Stimulated activated CD4-positive, alpha-beta T cell treated with anti-CD3 and anti-CD28 coated beads, Interleukin-1b, Interleukin-23, amount 100 ng/mL, for 1 hour (primary cell): ENCODE measurements at regions not wholly inside any gene's neighbourhood (a gene's known extent, or its start where the extent isn't known, plus 50 kb on each side); places are given as distances from the start of the nearest gene placed in this dataset.
"Not testable (repeated sequence)": the region's sequence is repeated elsewhere in the genome, so short reads cannot be mapped to it uniquely, and the experiment has no call there.

Experiments
- DNase-seq, 2 donors: peaks; one replicate each; pipeline ENCODE4 v3.0.0-alpha.2; 2020; ENCODE audit warnings: low read depth in 2 of 2

- no peak for DNase-seq
These were observed 303.9 kb downstream of the CPS1 start for GRCh38 chr2:210860276-210860675.

- no peak for DNase-seq
These were observed 304.8 kb downstream of the CPS1 start for GRCh38 chr2:210861038-210861665.

- no peak for DNase-seq
These were observed 306.1 kb downstream of the CPS1 start for GRCh38 chr2:210862283-210863065.

- DNase-seq: no peak
These were observed 306.9 kb downstream of the CPS1 start for GRCh38 chr2:210863283-210863682.

- DNase-seq: not testable (repeated sequence)
These were observed 315.2 kb downstream of the CPS1 start for GRCh38 chr2:210871566-210871965.

- DNase-seq: no peak
These were observed 317.2 kb downstream of the CPS1 start for GRCh38 chr2:210873631-210874030.

- no peak for DNase-seq
These were observed 327.8 kb downstream of the CPS1 start for GRCh38 chr2:210884227-210884626.

GRCh38 chr2:210888035-210888434, 331.6 kb downstream of the CPS1 start:
- DNase-seq: no peak

GRCh38 chr2:210895132-210895531, 338.7 kb downstream of the CPS1 start:
- DNase-seq: no peak

- no peak for DNase-seq
These were observed 342.7 kb downstream of the CPS1 start for GRCh38 chr2:210899131-210899530.

GRCh38 chr2:210901326-210901725, 344.9 kb downstream of the CPS1 start:
- DNase-seq: no peak

- no peak for DNase-seq
These were observed 356.4 kb downstream of the CPS1 start for GRCh38 chr2:210912779-210913178.

GRCh38 chr2:210913461-210913860, 357.1 kb downstream of the CPS1 start:
- no peak for DNase-seq

- no peak for DNase-seq
These were observed 359.5 kb downstream of the CPS1 start for GRCh38 chr2:210915912-210916311.

- DNase-seq: no peak
These were observed 361.1 kb downstream of the CPS1 start for GRCh38 chr2:210917465-210917864.

- DNase-seq: no peak
These were observed 362.7 kb downstream of the CPS1 start for GRCh38 chr2:210919128-210919527.

- DNase-seq: no peak
These were observed 366.0 kb downstream of the CPS1 start for GRCh38 chr2:210922419-210922818.

GRCh38 chr2:210928714-210929113, 372.3 kb downstream of the CPS1 start:
- DNase-seq: no peak

- DNase-seq: no peak
These were observed 381.8 kb downstream of the CPS1 start for GRCh38 chr2:210938228-210938627.

- DNase-seq: no peak
These were observed 390.0 kb downstream of the CPS1 start for GRCh38 chr2:210946395-210946794.

GRCh38 chr2:210950434-210951060, 394.1 kb downstream of the CPS1 start:
- not testable (repeated sequence) for DNase-seq

GRCh38 chr2:210954386-210954907, 398.0 kb downstream of the CPS1 start:
- DNase-seq: no peak

- no peak for DNase-seq
These were observed 399.2 kb downstream of the CPS1 start for GRCh38 chr2:210955591-210955990.
